ENCODE measurements at regions not wholly inside any gene's neighbourhood (a gene's known extent, or its start where the extent isn't known, plus 50 kb on each side); places are given as distances from the start of the nearest gene placed in this dataset.

DNA sequence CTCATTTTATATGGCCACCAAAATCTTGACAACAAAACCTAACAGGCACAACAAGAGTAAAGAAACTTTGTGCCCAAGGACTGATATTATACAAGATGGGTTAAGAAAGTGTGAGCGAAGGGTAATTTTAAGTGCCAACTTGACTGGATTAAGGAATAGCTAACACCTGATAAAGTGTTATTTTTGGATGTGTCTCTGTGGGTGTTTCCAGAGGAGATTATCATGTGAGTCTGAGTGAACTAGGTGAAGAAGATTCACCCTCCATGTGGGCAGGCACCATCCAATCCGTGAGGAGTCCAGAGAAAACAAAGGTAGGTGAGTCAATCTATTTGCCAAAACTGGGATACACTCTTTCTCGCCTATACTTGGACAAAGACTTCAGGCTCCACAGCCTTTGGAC is 461.6 kb downstream of the ETS1 start:
- FAIRE-seq (no peak), DNase-seq (ENCODE audit: low read depth) (no peak)
- H3K4me3 Mint-ChIP-seq (ENCODE audit: unreplicated experiment): no peak overlapping the region
- Histone ChIP-seq H3K9ac (ENCODE audit: low read length) (no peak overlapping the region), H3K36me3 (ENCODE audit: insufficient read depth, low read length) (no peaks in the 10 kb centered on the region), H3K27ac (ENCODE audit: low read depth, low read length) (no peak overlapping the region), H2AFZ (ENCODE audit: low read depth, low read length) (no peak overlapping the region), H3K9me3 (ENCODE audit: insufficient read depth, low read depth, low read length) (no peaks in the 10 kb centered on the region), H3K4me2 (ENCODE audit: low read length) (no peak overlapping the region), H3K4me1 (ENCODE audit: insufficient read depth, low read length) (no peaks in the 10 kb centered on the region), H3K27me3 (ENCODE audit: insufficient read depth, low read length) (no peaks in the 10 kb centered on the region), H3K79me2 (ENCODE audit: insufficient read depth, low read length) (no peaks in the 10 kb centered on the region), H4K20me1 (ENCODE audit: insufficient read depth, low read length) (no peaks in the 10 kb centered on the region), H3K4me3 (ENCODE audit: insufficient read depth, low read depth, low read length) (no peak overlapping the region)
- TF ChIP-seq, protein P1, sequence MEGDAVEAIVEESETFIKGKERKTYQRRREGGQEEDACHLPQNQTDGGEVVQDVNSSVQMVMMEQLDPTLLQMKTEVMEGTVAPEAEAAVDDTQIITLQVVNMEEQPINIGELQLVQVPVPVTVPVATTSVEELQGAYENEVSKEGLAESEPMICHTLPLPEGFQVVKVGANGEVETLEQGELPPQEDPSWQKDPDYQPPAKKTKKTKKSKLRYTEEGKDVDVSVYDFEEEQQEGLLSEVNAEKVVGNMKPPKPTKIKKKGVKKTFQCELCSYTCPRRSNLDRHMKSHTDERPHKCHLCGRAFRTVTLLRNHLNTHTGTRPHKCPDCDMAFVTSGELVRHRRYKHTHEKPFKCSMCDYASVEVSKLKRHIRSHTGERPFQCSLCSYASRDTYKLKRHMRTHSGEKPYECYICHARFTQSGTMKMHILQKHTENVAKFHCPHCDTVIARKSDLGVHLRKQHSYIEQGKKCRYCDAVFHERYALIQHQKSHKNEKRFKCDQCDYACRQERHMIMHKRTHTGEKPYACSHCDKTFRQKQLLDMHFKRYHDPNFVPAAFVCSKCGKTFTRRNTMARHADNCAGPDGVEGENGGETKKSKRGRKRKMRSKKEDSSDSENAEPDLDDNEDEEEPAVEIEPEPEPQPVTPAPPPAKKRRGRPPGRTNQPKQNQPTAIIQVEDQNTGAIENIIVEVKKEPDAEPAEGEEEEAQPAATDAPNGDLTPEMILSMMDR (IDR thresholded peaks at IDR 0.05; ENCODE audit: insufficient read depth, low read depth, low read length): no peak
- TF ChIP-seq EZH2 (IDR thresholded peaks at IDR 0.05; ENCODE audit: insufficient read depth, low read length): no peak
- no peak overlapping the region for H3K27ac Mint-ChIP-seq (ENCODE audit: unreplicated experiment)
- no peaks in the 10 kb centered on the region for H3K27me3 Mint-ChIP-seq (ENCODE audit: low read depth, unreplicated experiment)
- H3K36me3 Mint-ChIP-seq (ENCODE audit: low read depth, unreplicated experiment): no peaks in the 10 kb centered on the region
- no peaks in the 10 kb centered on the region for H3K4me1 Mint-ChIP-seq (ENCODE audit: low read depth, unreplicated experiment)
- H3K9me3 Mint-ChIP-seq (ENCODE audit: unreplicated experiment): no peaks in the 10 kb centered on the region

DNA sequence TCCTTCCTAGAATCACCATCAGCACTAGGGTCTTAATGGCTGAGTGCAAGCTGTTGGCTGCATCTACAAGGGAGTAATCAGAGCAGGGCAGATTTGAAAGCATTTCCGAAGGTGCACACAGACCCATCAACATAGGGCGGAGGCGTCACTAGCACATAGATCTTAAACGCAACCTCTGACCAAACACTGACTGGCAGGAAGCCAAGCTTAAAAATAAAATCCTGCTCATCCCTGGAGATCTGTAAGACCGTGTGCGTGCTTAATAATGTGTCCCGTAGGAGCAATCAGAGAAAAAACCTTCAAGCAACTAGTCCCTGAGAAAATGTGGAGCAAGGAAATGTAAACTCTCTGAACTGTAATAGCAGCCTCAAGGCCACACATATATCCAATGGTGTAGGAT is 470.5 kb downstream of the ETS1 start:
- no peak overlapping the region for H3K27ac ChIP-seq (ENCODE audit: low read depth, low read length)
- no peaks in the 10 kb centered on the region for H3K79me2 ChIP-seq (ENCODE audit: insufficient read depth, low read length)
- H3K4me1 ChIP-seq (ENCODE audit: insufficient read depth, low read length): no peaks in the 10 kb centered on the region
- no peaks in the 10 kb centered on the region for H3K27me3 Mint-ChIP-seq (ENCODE audit: low read depth, unreplicated experiment)
- H3K27me3 ChIP-seq (ENCODE audit: insufficient read depth, low read length): no peaks in the 10 kb centered on the region
- DNase-seq (ENCODE audit: low read depth): no peak
- FAIRE-seq: no peak
- no peaks in the 10 kb centered on the region for H3K36me3 Mint-ChIP-seq (ENCODE audit: low read depth, unreplicated experiment)
- H3K9me3 ChIP-seq (ENCODE audit: insufficient read depth, low read depth, low read length): no peaks in the 10 kb centered on the region
- no peak overlapping the region for H3K27ac Mint-ChIP-seq (ENCODE audit: unreplicated experiment)
- no peak overlapping the region for H3K9ac ChIP-seq (ENCODE audit: low read length)
- TF ChIP-seq EZH2 (IDR thresholded peaks at IDR 0.05; ENCODE audit: insufficient read depth, low read length): no peak
- TF ChIP-seq, protein P1 (IDR thresholded peaks at IDR 0.05; ENCODE audit: insufficient read depth, low read depth, low read length): no peak
- H3K9me3 Mint-ChIP-seq (ENCODE audit: unreplicated experiment): peaks cover 4% of the 10 kb centered on the region
- H3K4me1 Mint-ChIP-seq (ENCODE audit: low read depth, unreplicated experiment): no peaks in the 10 kb centered on the region
- H3K4me3 ChIP-seq (ENCODE audit: insufficient read depth, low read depth, low read length): no peak overlapping the region
- no peaks in the 10 kb centered on the region for H3K36me3 ChIP-seq (ENCODE audit: insufficient read depth, low read length)
- no peaks in the 10 kb centered on the region for H4K20me1 ChIP-seq (ENCODE audit: insufficient read depth, low read length)
- H3K4me2 ChIP-seq (ENCODE audit: low read length): no peak overlapping the region
- no peak overlapping the region for H3K4me3 Mint-ChIP-seq (ENCODE audit: unreplicated experiment)
- H2AFZ ChIP-seq (ENCODE audit: low read depth, low read length): no peak overlapping the region

DNA sequence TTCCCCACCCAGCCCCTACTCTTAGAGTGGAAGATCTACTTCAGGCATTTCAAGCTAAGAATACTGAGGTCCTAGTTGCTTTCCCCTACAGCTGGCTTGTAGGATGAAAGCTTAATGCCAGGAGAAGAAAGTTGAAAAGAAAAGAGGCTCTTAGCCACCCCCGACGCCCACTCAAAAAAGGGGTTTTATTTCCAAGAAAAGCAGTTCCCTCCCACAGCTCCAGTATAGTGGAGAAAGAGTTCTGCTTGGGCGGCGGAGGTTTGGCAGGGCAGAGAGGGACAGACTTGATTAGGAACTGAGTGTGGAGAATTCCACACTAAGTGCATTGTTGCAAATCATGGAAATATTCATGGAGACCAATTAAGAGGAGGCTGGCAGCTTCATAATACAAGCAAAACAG is 470.9 kb downstream of the ETS1 start:
- no peak overlapping the region for H3K4me2 ChIP-seq (ENCODE audit: low read length)
- H3K27me3 ChIP-seq (ENCODE audit: insufficient read depth, low read length): no peaks in the 10 kb centered on the region
- no peak for DNase-seq (ENCODE audit: low read depth)
- no peak for FAIRE-seq
- TF ChIP-seq, protein P1 (IDR thresholded peaks at IDR 0.05; ENCODE audit: insufficient read depth, low read depth, low read length): no peak
- no peak for TF ChIP-seq EZH2 (IDR thresholded peaks at IDR 0.05; ENCODE audit: insufficient read depth, low read length)
- Mint-ChIP-seq H3K36me3 (ENCODE audit: low read depth, unreplicated experiment) (no peaks in the 10 kb centered on the region), H3K27me3 (ENCODE audit: low read depth, unreplicated experiment) (no peaks in the 10 kb centered on the region), H3K9me3 (ENCODE audit: unreplicated experiment) (peaks cover 4% of the 10 kb centered on the region), H3K27ac (ENCODE audit: unreplicated experiment) (no peak overlapping the region), H3K4me3 (ENCODE audit: unreplicated experiment) (no peak overlapping the region), H3K4me1 (ENCODE audit: low read depth, unreplicated experiment) (no peaks in the 10 kb centered on the region)
- H3K4me1 ChIP-seq (ENCODE audit: insufficient read depth, low read length): no peaks in the 10 kb centered on the region
- H2AFZ ChIP-seq (ENCODE audit: low read depth, low read length): no peak overlapping the region
- no peak overlapping the region for H3K4me3 ChIP-seq (ENCODE audit: insufficient read depth, low read depth, low read length)
- no peaks in the 10 kb centered on the region for H3K36me3 ChIP-seq (ENCODE audit: insufficient read depth, low read length)
- H4K20me1 ChIP-seq (ENCODE audit: insufficient read depth, low read length): no peaks in the 10 kb centered on the region
- no peaks in the 10 kb centered on the region for H3K79me2 ChIP-seq (ENCODE audit: insufficient read depth, low read length)
- H3K9me3 ChIP-seq (ENCODE audit: insufficient read depth, low read depth, low read length): no peaks in the 10 kb centered on the region
- no peak overlapping the region for H3K9ac ChIP-seq (ENCODE audit: low read length)
- no peak overlapping the region for H3K27ac ChIP-seq (ENCODE audit: low read depth, low read length)

Data from astrocyte (in vitro differentiated cells and primary cell).